Testis (tissue), 2 donors: ENCODE measurements at regions not wholly inside any gene's neighbourhood (a gene's known extent, or its start where the extent isn't known, plus 50 kb on each side); places are given as distances from the start of the nearest gene placed in this dataset.
"Not testable (repeated sequence)": the region's sequence is repeated elsewhere in the genome, so short reads cannot be mapped to it uniquely, and the experiment has no call there.

ENCODE experiments used
- DNase-seq: peaks from one replicate; pipeline ENCODE4 v3.0.0-alpha.2; 2019
- H3K27ac ChIP-seq, 2 donors: fragments of 200-600 bp; sonication (generic); one replicate each; pipeline ENCODE4 v1.5.1; 2019
- H3K27me3 ChIP-seq: fragments of 200-600 bp; sonication (generic); one replicate; pipeline ENCODE4 v1.5.1; 2019
- H3K36me3 ChIP-seq: fragments of 200-600 bp; sonication (generic); one replicate; pipeline ENCODE4 v1.5.1; 2017; ENCODE audit warnings: low read depth; ENCODE audit errors: missing control alignments
- H3K4me1 ChIP-seq: fragments of 200-600 bp; sonication (generic); one replicate; pipeline ENCODE4 v1.5.1; 2019
- H3K4me3 ChIP-seq, 2 donors: fragments of 200-600 bp; sonication (generic); one replicate each; pipeline ENCODE4 v1.5.1; 2017 to 2019
- H3K9me3 ChIP-seq: fragments of 200-600 bp; sonication (generic); one replicate; pipeline ENCODE4 v1.5.1; 2017
- CTCF ChIP-seq, 3 experiments: fragments of 450-650 bp in 2 of 3; fragments of 200-600 bp in 1 of 3; sonication (generic) in 1 of 3; IDR thresholded peaks; one replicate each; pipeline ENCODE4 v1.5.1; 2016 to 2019; ENCODE audit warnings: antibody characterized with exemption in 3 of 3, mild to moderate bottlenecking in 2 of 3, moderate library complexity in 1 of 3
- POLR2A ChIP-seq: fragments of 450-650 bp; IDR thresholded peaks from one replicate; pipeline ENCODE4 v1.6.1; 2017; ENCODE audit warnings: antibody characterized with exemption, mild to moderate bottlenecking, moderate library complexity
- WGBS, 2 donors: methylation state at CpG; one replicate each; pipeline ENCODE4 v1.1.5; 2018; 5-methylcytosine and 5-hydroxymethylcytosine counted together
- intact Hi-C: fragments of 100-400 bp; cut with DNase I; formaldehyde crosslinking; loops from one replicate; pipeline ENCODE4 v1.15.1; 2023; ENCODE audit warnings: low total_unique reads

- H3K4me1 ChIP-seq: no peaks in the 10 kb centered on the region
- H3K9me3 ChIP-seq: no peaks in the 10 kb centered on the region
- TF ChIP-seq CTCF (IDR thresholded peaks at IDR 0.05) (no peak), POLR2A (no peak)
- peak overlapping the region; percentile 4 to 38 for H3K4me3 ChIP-seq
- intact Hi-C loops: no loop called here
- H3K27me3 ChIP-seq: no peaks in the 10 kb centered on the region
- no peaks in the 10 kb centered on the region for H3K36me3 ChIP-seq
- no peak for DNase-seq
- no peak overlapping the region for H3K27ac ChIP-seq
- WGBS, 2 donors: 1 to 2% methylated on average over 22 of the region's 22 CpGs
Measured at GRCh38 chr6:27592481-27593199, 119.7 kb upstream of the ZNF184 start.

GRCh38 chr6:27591699-27592480 is 119.0 kb upstream of the ZNF184 start:
- Histone ChIP-seq H3K9me3 (no peaks in the 10 kb centered on the region), H3K4me3 (peak overlapping the region; percentile 4 to 38), H3K36me3 (no peaks in the 10 kb centered on the region), H3K4me1 (no peaks in the 10 kb centered on the region), H3K27ac (no peak overlapping the region), H3K27me3 (no peaks in the 10 kb centered on the region)
- DNase-seq: no peak
- TF ChIP-seq CTCF (IDR thresholded peaks at IDR 0.05) (no peak), POLR2A (no peak)
- WGBS, 2 donors: 5 to 6% methylated on average over 22 of the region's 22 CpGs
- intact Hi-C loops: no loop called here

- H3K9me3 ChIP-seq, H3K27me3 ChIP-seq, H3K4me1 ChIP-seq, H3K36me3 ChIP-seq, DNase-seq, intact Hi-C loops, H3K27ac ChIP-seq, H3K4me3 ChIP-seq: not testable (repeated sequence)
- 56 to 72% methylated on average over 11 of the region's 11 CpGs for WGBS, 2 donors
Measured at GRCh38 chr6:27585316-27585715, 112.4 kb upstream of the ZNF184 start.

DNA sequence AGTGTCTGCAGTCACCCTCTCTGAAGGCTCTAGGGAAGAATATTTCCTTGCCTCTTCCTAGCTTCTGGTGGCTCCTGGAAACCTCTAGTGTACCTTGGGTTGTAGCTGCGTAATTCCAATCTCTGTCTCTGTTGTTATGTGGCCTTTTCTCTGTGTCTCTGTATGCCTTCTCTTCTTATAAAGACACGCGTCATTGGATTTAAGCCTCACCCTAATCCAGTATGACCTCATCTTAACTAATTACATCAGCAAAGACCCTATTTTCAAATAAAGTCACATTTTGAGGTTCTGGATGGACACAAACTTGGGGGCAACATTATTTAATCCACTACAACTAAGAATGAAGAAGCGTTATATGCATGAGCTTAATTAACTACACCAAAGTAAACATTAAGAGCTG is 111.4 kb upstream of the ZNF184 start:
- Histone ChIP-seq H3K4me3 (no peak overlapping the region), H3K9me3 (no peaks in the 10 kb centered on the region), H3K36me3 (no peaks in the 10 kb centered on the region), H3K27me3 (no peaks in the 10 kb centered on the region), H3K27ac (no peak overlapping the region), H3K4me1 (no peaks in the 10 kb centered on the region)
- 66 to 75% methylated on average over 4 of the region's 4 CpGs for WGBS, 2 donors
- intact Hi-C loops: no loop called here
- no peak for DNase-seq
- TF ChIP-seq POLR2A (no peak), CTCF (IDR thresholded peaks at IDR 0.05) (no peak)

- H3K36me3 ChIP-seq: no peaks in the 10 kb centered on the region
- H3K4me3 ChIP-seq: no peak overlapping the region
- H3K27me3 ChIP-seq: no peaks in the 10 kb centered on the region
- WGBS, 2 donors: 4 to 7% methylated on average over 32 of the region's 32 CpGs
- no peaks in the 10 kb centered on the region for H3K4me1 ChIP-seq
- intact Hi-C loops: no loop called here
- no peaks in the 10 kb centered on the region for H3K9me3 ChIP-seq
- TF ChIP-seq POLR2A: no peak
- TF ChIP-seq CTCF (IDR thresholded peaks at IDR 0.05): no peak
- DNase-seq: no peak
- H3K27ac ChIP-seq: no peak overlapping the region
Measured at GRCh38 chr6:27582928-27583725, 110.2 kb upstream of the ZNF184 start.
